Smooth muscle cell (in vitro differentiated cells): ENCODE measurements at regions not wholly inside any gene's neighbourhood (a gene's known extent, or its start where the extent isn't known, plus 50 kb on each side); places are given as distances from the start of the nearest gene placed in this dataset.
"Not testable (repeated sequence)": the region's sequence is repeated elsewhere in the genome, so short reads cannot be mapped to it uniquely, and the experiment has no call there.

Source experiments
- DNase-seq: peaks from one replicate; lab custom pipeline; 2025; ENCODE audit not compliant: unreplicated experiment; lab: John Stamatoyannopoulos, UW
- H2AFZ ChIP-seq: fragments of 200-600 bp; sonication (generic); 2 replicates; pipeline ENCODE4 v1.6.0; 2016; ENCODE audit warnings: antibody characterized with exemption, low read depth, mild to moderate bottlenecking
- H3F3A ChIP-seq: fragments of 200-600 bp; sonication (generic); 2 replicates; pipeline ENCODE4 v1.6.0; 2017; ENCODE audit warnings: antibody characterized with exemption, low read depth
- H3K27ac ChIP-seq: fragments of 200-600 bp; sonication (generic); 2 replicates; pipeline ENCODE4 v1.5.1; 2016; ENCODE audit warnings: low read depth, mild to moderate bottlenecking
- H3K27me3 ChIP-seq: fragments of 200-600 bp; sonication (generic); 2 replicates; pipeline ENCODE4 v1.6.1; 2016; ENCODE audit warnings: low read depth, mild to moderate bottlenecking
- H3K36me3 ChIP-seq: fragments of 200-600 bp; sonication (generic); 2 replicates; pipeline ENCODE4 v1.5.1; 2016; ENCODE audit warnings: low read depth
- H3K4me1 ChIP-seq: fragments of 200-600 bp; sonication (generic); 2 replicates; pipeline ENCODE4 v1.5.1; 2016; ENCODE audit warnings: low read depth
- H3K4me2 ChIP-seq: fragments of 200-600 bp; sonication (generic); 2 replicates; pipeline ENCODE4 v1.6.0; 2016; ENCODE audit warnings: mild to moderate bottlenecking
- H3K4me3 ChIP-seq: fragments of 200-600 bp; sonication (generic); 2 replicates; pipeline ENCODE4 v1.5.1; 2016; ENCODE audit warnings: mild to moderate bottlenecking
- H3K79me2 ChIP-seq: fragments of 200-600 bp; sonication (generic); 2 replicates; pipeline ENCODE4 v1.6.0; 2016; ENCODE audit warnings: low read depth, mild to moderate bottlenecking
- H3K9ac ChIP-seq: fragments of 200-600 bp; sonication (generic); 2 replicates; pipeline ENCODE4 v1.6.0; 2016; ENCODE audit warnings: low read depth
- H3K9me3 ChIP-seq: fragments of 200-600 bp; sonication (generic); replicated peaks from 2 replicates; pipeline ENCODE4 v1.5.1; 2016; ENCODE audit warnings: low read depth
- H4K20me1 ChIP-seq: fragments of 200-600 bp; sonication (generic); 2 replicates; pipeline ENCODE4 v1.6.0; 2016; ENCODE audit warnings: low read depth
- WGBS: methylation state at CpG from one replicate; pipeline ENCODE4 v1.1.7; 2016; ENCODE audit warnings: low lambda C conversion rate; 5-methylcytosine and 5-hydroxymethylcytosine counted together
- TF ChIP-seq, protein P1 (sequence below): fragments of 200-600 bp; sonication (generic); IDR thresholded peaks from 2 replicates; pipeline ENCODE4 v1.5.1; 2017; ENCODE audit warnings: borderline replicate concordance, mild to moderate bottlenecking, antibody characterized with exemption; ENCODE audit not compliant: insufficient read depth, poor library complexity, severe bottlenecking

DNA sequence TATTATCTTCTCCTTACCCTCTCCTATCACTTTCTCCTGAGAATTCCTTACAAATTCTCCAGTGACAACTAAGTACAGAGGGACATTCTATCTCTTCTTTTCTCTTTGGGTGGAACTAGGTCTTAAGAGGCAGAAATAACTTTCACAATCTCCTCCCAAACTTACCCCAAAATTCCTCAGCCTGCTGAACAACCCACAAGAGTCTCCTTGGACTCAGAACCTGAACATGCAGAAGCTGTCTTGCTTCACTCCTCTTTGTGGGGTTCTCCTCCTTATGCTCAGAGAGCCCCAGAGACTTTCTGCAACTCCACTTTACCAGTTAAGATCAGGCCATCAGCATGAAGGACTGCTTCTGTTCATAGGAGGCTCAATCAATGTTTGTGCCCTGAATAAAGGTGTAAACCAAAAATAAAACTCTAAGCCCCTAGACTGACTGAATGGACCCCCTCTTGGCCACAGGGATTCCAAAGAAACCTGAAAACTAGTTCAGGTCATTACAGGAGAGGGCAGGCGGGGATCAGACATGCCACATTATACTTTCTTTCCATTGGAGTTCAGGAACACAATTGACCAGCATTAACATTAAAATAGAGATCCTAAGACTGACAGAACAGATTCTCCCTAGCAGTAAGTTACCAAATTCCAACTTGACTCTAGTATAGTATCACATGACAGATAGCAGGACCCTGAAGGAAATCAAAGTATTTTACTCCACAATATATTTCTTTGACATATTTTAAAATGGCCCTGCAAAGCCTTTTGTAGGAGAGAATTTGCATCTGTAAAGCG, 179.7 kb upstream of the FBXL17 start:
- Histone ChIP-seq H3K4me2 (peak overlapping the region; percentile 73), H3K36me3 (no peaks in the 10 kb centered on the region), H3K27ac (peak overlapping the region; percentile 100), H3K4me3 (no peak overlapping the region), H3K27me3 (no peaks in the 10 kb centered on the region), H4K20me1 (no peaks in the 10 kb centered on the region), H3K9ac (peak overlapping the region; percentile 88), H3K9me3 (no peaks in the 10 kb centered on the region), H2AFZ (peak overlapping the region; percentile 52), H3K79me2 (no peaks in the 10 kb centered on the region), H3K4me1 (peaks cover 10% of the 10 kb centered on the region), H3F3A (peaks cover 4% of the 10 kb centered on the region)
- 62% methylated on average over 2 of the region's 2 CpGs for WGBS
- no peak for DNase-seq
- TF ChIP-seq, protein P1, sequence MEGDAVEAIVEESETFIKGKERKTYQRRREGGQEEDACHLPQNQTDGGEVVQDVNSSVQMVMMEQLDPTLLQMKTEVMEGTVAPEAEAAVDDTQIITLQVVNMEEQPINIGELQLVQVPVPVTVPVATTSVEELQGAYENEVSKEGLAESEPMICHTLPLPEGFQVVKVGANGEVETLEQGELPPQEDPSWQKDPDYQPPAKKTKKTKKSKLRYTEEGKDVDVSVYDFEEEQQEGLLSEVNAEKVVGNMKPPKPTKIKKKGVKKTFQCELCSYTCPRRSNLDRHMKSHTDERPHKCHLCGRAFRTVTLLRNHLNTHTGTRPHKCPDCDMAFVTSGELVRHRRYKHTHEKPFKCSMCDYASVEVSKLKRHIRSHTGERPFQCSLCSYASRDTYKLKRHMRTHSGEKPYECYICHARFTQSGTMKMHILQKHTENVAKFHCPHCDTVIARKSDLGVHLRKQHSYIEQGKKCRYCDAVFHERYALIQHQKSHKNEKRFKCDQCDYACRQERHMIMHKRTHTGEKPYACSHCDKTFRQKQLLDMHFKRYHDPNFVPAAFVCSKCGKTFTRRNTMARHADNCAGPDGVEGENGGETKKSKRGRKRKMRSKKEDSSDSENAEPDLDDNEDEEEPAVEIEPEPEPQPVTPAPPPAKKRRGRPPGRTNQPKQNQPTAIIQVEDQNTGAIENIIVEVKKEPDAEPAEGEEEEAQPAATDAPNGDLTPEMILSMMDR: no peak

DNA sequence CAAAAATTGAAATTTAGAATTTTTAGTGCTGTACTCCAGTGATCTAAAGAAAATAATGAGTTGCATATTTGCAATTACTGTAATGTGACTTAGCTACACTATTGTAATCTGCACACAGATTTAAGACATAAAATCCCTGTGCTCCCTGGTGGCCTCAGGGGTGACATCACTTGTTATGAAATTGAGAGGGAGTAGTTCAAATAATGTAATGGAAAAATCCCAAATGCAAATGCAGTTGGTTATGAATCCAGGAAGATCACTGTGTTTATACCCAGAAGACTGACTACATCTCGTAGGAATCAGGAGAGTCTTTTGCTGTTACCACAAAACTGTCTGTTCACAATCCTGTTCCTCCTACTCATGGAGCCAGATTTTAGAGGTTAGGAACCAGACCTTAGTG, 178.7 kb upstream of the FBXL17 start:
- WGBS: 24% methylated on average over 1 of the region's 1 CpG
- H3K9ac ChIP-seq: peak overlapping the region; percentile 88

DNA sequence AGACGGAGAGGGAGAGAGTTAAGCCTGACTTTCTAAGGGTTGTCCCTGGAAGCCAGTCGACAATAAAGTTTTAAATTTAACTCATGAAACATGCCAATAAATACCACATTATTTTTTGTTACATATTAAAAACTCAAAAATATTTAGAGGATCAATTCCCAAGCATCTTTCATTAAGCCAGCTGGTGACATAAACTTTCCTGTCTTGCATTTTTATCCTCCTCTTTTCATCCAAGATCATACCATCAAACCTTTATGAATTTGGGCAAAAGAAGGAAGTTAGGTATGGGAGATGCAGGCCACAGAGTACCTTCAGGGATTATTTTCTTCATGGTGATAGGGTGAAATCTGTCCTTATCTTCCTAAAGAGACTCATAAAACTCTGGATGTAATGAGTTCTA, 178.3 kb upstream of the FBXL17 start:
- Histone ChIP-seq H3K27me3 (no peaks in the 10 kb centered on the region), H3K9me3 (no peaks in the 10 kb centered on the region), H4K20me1 (no peaks in the 10 kb centered on the region), H3K4me3 (no peak overlapping the region), H3K4me1 (peaks cover 10% of the 10 kb centered on the region), H3K4me2 (peak overlapping the region; percentile 42), H3F3A (peaks cover 4% of the 10 kb centered on the region), H3K27ac (peak overlapping the region; percentile 100), H3K79me2 (no peaks in the 10 kb centered on the region), H2AFZ (no peak overlapping the region), H3K9ac (peak overlapping the region; percentile 14), H3K36me3 (no peaks in the 10 kb centered on the region)
- TF ChIP-seq, protein P1: no peak
- no peak for DNase-seq
- 88% methylated on average over 1 of the region's 2 CpGs for WGBS

More for the DNA sequence above, 178.7 kb upstream of the FBXL17 start:
- TF ChIP-seq, protein P1: no peak
- H2AFZ ChIP-seq: no peak overlapping the region
- H3K27ac ChIP-seq: peak overlapping the region; percentile 100
- peaks cover 4% of the 10 kb centered on the region for H3F3A ChIP-seq
- H3K4me1 ChIP-seq: peaks cover 10% of the 10 kb centered on the region
- no peaks in the 10 kb centered on the region for H3K27me3 ChIP-seq
- H4K20me1 ChIP-seq: no peaks in the 10 kb centered on the region
- H3K4me3 ChIP-seq: no peak overlapping the region
- no peaks in the 10 kb centered on the region for H3K9me3 ChIP-seq
- no peaks in the 10 kb centered on the region for H3K36me3 ChIP-seq
- no peak for DNase-seq
- H3K4me2 ChIP-seq: peak overlapping the region; percentile 73
- no peaks in the 10 kb centered on the region for H3K79me2 ChIP-seq

DNA sequence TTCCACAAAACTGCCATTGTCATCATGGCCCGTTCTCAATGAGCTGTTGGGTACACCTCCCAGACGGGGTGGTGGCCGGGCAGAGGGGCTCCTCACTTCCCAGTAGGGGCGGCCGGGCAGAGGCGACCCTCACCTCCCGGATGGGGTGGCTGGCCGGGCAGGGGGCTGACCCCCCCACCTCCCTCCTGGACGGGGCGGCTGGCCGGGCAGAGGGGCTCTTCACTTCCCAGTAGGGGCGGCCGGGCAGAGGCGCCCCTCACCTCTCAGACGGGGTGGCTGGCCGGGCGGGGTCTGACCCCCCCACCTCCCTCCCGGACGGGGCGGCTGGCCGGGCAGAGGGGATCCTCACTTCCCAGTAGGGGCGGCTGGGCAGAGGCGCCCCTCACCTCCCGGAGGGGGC, 176.9 kb upstream of the FBXL17 start:
- H3K9ac ChIP-seq, H3K27ac ChIP-seq: not testable (repeated sequence)
- WGBS: 97% methylated on average over 11 of the region's 24 CpGs

DNA sequence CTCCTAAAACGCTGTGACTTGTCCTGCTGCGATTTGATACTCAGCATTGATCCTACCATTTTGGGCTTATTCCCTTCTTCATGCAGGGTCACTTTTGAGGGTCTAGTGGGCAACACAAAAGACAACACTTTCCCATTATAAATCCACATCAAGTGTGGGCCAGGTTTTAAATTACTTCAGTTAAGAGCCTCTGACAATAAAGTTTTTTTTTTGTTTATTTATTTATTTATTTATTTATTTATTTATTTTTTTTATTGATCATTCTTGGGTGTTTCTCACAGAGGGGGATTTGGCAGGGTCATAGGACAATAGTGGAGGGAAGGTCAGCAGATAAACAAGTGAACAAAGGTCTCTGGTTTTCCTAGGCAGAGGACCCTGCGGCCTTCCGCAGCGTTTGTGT, 176.2 kb upstream of the FBXL17 start:
- H3K27me3 ChIP-seq, H3K9me3 ChIP-seq, H3K36me3 ChIP-seq, H3K4me2 ChIP-seq, H4K20me1 ChIP-seq, H3F3A ChIP-seq, DNase-seq, H3K27ac ChIP-seq, H3K4me3 ChIP-seq, H3K79me2 ChIP-seq, H3K9ac ChIP-seq, H2AFZ ChIP-seq: not testable (repeated sequence)
- peaks cover 10% of the 10 kb centered on the region for H3K4me1 ChIP-seq
- WGBS: 98% methylated on average over 2 of the region's 5 CpGs

More for the DNA sequence above, 176.9 kb upstream of the FBXL17 start:
- DNase-seq, H3K4me3 ChIP-seq, H3K4me2 ChIP-seq, H3K79me2 ChIP-seq, H3K36me3 ChIP-seq, H3K27me3 ChIP-seq, H3K9me3 ChIP-seq, H4K20me1 ChIP-seq, H2AFZ ChIP-seq, H3F3A ChIP-seq: not testable (repeated sequence)
- peaks cover 10% of the 10 kb centered on the region for H3K4me1 ChIP-seq
